Loucy (cell line): ENCODE measurements at regions not wholly inside any gene's neighbourhood (a gene's known extent, or its start where the extent isn't known, plus 50 kb on each side); places are given as distances from the start of the nearest gene placed in this dataset.

Experiments used
- H2AFZ ChIP-seq: fragments of 200-600 bp; sonication (generic); 2 replicates; pipeline ENCODE4 v1.6.0; 2016; ENCODE audit warnings: antibody characterized with exemption, mild to moderate bottlenecking, low read length, moderate library complexity
- H3F3A ChIP-seq: fragments of 200-600 bp; 2 replicates; pipeline ENCODE4 v1.6.0; 2016; ENCODE audit warnings: antibody characterized with exemption, low read depth, mild to moderate bottlenecking
- H3K27me3 ChIP-seq: fragments of 200-600 bp; sonication (generic); 2 replicates; pipeline ENCODE4 v1.6.1; 2014; ENCODE audit warnings: low read length, mild to moderate bottlenecking; ENCODE audit not compliant: insufficient read depth, poor library complexity, severe bottlenecking
- H3K36me3 ChIP-seq: fragments of 200-600 bp; sonication (generic); 2 replicates; pipeline ENCODE4 v1.6.1; 2016; ENCODE audit warnings: low read length; ENCODE audit not compliant: insufficient read depth
- H3K4me1 ChIP-seq: fragments of 200-600 bp; sonication (generic); 2 replicates; pipeline ENCODE4 v1.5.1; 2014; ENCODE audit warnings: low read length, mild to moderate bottlenecking; ENCODE audit not compliant: insufficient read depth, poor library complexity, severe bottlenecking
- H3K4me2 ChIP-seq: fragments of 200-600 bp; sonication (generic); 2 replicates; pipeline ENCODE4 v1.6.0; 2014; ENCODE audit warnings: antibody characterized with exemption, low read length, low read depth, mild to moderate bottlenecking; ENCODE audit not compliant: poor library complexity, severe bottlenecking
- H3K4me3 ChIP-seq: fragments of 200-600 bp; sonication (generic); 2 replicates; pipeline ENCODE4 v1.5.1; 2014; ENCODE audit warnings: low read length, mild to moderate bottlenecking, mixed read lengths; ENCODE audit not compliant: poor library complexity, severe bottlenecking
- H3K79me2 ChIP-seq: fragments of 200-600 bp; sonication (generic); 2 replicates; pipeline ENCODE4 v1.6.1; 2014; ENCODE audit warnings: low read length; ENCODE audit not compliant: insufficient read depth
- H3K9ac ChIP-seq: fragments of 200-600 bp; sonication (generic); 2 replicates; pipeline ENCODE4 v1.6.0; 2014; ENCODE audit warnings: mild to moderate bottlenecking, low read depth, low read length, moderate library complexity; ENCODE audit not compliant: poor library complexity, severe bottlenecking
- H3K9me2 ChIP-seq: fragments of 200-600 bp; sonication (generic); replicated peaks from 2 replicates; pipeline ENCODE4 v1.6.1; 2016; ENCODE audit warnings: low read depth, low read length, mixed read lengths
- H3K9me3 ChIP-seq: fragments of 200-600 bp; sonication (generic); 2 replicates; pipeline ENCODE4 v1.6.1; 2014; ENCODE audit warnings: mild to moderate bottlenecking, antibody characterized with exemption, low read length, low read depth; ENCODE audit not compliant: insufficient read depth
- H4K20me1 ChIP-seq: fragments of 200-600 bp; sonication (generic); 2 replicates; pipeline ENCODE4 v1.6.0; 2014; ENCODE audit warnings: antibody characterized with exemption, low read length, mild to moderate bottlenecking; ENCODE audit not compliant: insufficient read depth, poor library complexity, severe bottlenecking
- EZH2phosphoT487 ChIP-seq: fragments of 200-600 bp; IDR thresholded peaks from 2 replicates; pipeline ENCODE4 v1.6.1; 2018; ENCODE audit warnings: antibody characterized with exemption, mild to moderate bottlenecking, moderate library complexity, borderline replicate concordance
- TF ChIP-seq, protein P1 (sequence below): fragments of 200-600 bp; sonication (generic); conservative IDR thresholded peaks from 2 replicates; pipeline ENCODE4 v1.5.1; 2014; ENCODE audit warnings: mild to moderate bottlenecking, antibody characterized with exemption, low read length

DNA sequence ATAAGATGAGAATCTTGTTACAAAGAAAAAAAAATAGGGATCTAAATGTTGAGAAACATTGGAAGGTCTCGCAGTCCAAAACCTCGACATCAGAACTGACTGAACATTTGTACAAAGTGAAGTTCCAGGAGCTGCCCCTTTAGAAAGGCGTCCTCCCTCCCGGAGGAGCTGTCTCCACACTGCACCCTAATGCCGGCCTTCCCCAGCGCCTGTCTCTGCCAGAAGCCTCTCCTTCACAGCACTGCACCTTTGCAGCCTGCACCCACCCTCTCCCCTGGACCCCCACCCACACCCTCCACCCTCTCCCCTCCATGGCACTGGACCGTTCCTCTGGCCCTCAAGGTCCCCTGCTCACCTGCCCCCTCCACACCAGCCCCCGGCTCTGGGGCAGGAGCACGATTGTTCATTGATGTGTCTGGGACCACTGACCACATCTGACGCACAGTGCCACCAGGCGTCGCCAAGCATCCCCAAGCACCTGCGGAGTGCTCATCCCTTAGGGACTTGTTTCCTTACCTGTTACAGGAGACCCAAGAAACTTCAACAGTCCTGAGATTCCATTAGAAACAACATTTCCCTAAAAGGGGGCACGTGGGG, 90.3 kb upstream of the SNTG2 start:
- Histone ChIP-seq H3F3A (no peaks in the 10 kb centered on the region; the same call in 1 of the 2 replicates), H3K4me1 (peaks cover 26% of the 10 kb centered on the region), H2AFZ (no peak overlapping the region), H3K4me3 (no peak overlapping the region), H3K36me3 (no peaks in the 10 kb centered on the region), H3K27me3 (no peaks in the 10 kb centered on the region), H3K9ac (no peak overlapping the region), H4K20me1 (no peaks in the 10 kb centered on the region), H3K4me2 (no peak overlapping the region), H3K9me2 (no peaks in the 10 kb centered on the region), H3K79me2 (no peaks in the 10 kb centered on the region), H3K9me3 (no peaks in the 10 kb centered on the region)
- TF ChIP-seq, protein P1, sequence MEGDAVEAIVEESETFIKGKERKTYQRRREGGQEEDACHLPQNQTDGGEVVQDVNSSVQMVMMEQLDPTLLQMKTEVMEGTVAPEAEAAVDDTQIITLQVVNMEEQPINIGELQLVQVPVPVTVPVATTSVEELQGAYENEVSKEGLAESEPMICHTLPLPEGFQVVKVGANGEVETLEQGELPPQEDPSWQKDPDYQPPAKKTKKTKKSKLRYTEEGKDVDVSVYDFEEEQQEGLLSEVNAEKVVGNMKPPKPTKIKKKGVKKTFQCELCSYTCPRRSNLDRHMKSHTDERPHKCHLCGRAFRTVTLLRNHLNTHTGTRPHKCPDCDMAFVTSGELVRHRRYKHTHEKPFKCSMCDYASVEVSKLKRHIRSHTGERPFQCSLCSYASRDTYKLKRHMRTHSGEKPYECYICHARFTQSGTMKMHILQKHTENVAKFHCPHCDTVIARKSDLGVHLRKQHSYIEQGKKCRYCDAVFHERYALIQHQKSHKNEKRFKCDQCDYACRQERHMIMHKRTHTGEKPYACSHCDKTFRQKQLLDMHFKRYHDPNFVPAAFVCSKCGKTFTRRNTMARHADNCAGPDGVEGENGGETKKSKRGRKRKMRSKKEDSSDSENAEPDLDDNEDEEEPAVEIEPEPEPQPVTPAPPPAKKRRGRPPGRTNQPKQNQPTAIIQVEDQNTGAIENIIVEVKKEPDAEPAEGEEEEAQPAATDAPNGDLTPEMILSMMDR: no peak
- no peak for TF ChIP-seq EZH2phosphoT487

DNA sequence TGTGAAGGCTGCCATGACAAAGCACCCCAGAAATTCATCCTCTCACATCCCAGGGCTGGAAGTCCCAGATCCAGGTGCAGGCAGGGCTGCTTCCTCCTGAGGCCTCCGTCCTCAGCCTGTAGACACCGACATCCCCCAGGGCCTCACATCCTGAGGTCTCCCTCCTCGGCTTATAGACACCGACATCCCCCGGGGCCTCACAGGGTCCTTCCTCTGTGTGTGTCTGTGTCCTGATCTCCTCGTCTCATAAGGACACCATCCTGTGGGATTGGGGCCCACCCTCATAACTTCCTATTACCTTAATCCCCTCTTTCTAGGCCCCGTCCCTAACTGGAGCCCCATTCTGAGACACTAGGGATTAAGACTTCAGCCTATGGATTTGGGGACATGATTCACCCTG, 92.0 kb upstream of the SNTG2 start:
- no peaks in the 10 kb centered on the region for H3K9me3 ChIP-seq
- no peaks in the 10 kb centered on the region for H3K36me3 ChIP-seq
- no peak overlapping the region for H3K4me2 ChIP-seq
- no peaks in the 10 kb centered on the region for H3K27me3 ChIP-seq
- H2AFZ ChIP-seq: no peak overlapping the region
- H3K9me2 ChIP-seq: no peaks in the 10 kb centered on the region
- no peak overlapping the region for H3K4me3 ChIP-seq
- no peaks in the 10 kb centered on the region for H3K79me2 ChIP-seq
- TF ChIP-seq, protein P1: no peak
- TF ChIP-seq EZH2phosphoT487: no peak
- H3K9ac ChIP-seq: no peak overlapping the region
- H3F3A ChIP-seq: no peaks in the 10 kb centered on the region; the same call in 1 of the 2 replicates
- H3K4me1 ChIP-seq: peaks cover 35% of the 10 kb centered on the region
- no peaks in the 10 kb centered on the region for H4K20me1 ChIP-seq

DNA sequence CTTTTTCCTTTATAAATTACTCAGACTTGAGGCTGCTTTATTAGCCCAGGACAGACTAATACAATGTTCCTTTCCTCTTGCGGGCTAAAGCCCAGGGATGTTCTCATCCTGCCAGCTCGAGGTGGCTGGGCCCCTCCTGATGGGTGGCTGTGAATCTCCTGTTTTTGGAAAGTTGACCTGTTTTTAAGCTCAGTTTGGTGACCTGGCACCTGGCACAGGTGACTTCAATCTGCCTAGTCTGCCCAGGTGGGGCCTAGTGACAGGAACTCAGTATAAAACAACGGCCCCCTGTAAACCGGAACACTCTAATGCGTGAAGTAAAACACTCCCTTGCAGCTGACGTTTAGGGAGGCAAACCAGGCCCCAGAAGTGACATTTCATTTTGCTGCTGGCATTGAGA, 92.7 kb upstream of the SNTG2 start:
- no peaks in the 10 kb centered on the region for H3K36me3 ChIP-seq
- no peaks in the 10 kb centered on the region; the same call in 1 of the 2 replicates for H3F3A ChIP-seq
- H3K9me2 ChIP-seq: no peaks in the 10 kb centered on the region
- no peak overlapping the region for H2AFZ ChIP-seq
- H4K20me1 ChIP-seq: no peaks in the 10 kb centered on the region
- peaks cover 35% of the 10 kb centered on the region for H3K4me1 ChIP-seq
- no peak overlapping the region for H3K4me3 ChIP-seq
- no peaks in the 10 kb centered on the region for H3K9me3 ChIP-seq
- no peak overlapping the region for H3K9ac ChIP-seq
- H3K27me3 ChIP-seq: no peaks in the 10 kb centered on the region
- H3K4me2 ChIP-seq: no peak overlapping the region
- H3K79me2 ChIP-seq: no peaks in the 10 kb centered on the region
- TF ChIP-seq, protein P1: no peak
- TF ChIP-seq EZH2phosphoT487: no peak
